IgD-negative memory B cell (primary cell): ENCODE measurements at regions not wholly inside any gene's neighbourhood (a gene's known extent, or its start where the extent isn't known, plus 50 kb on each side); places are given as distances from the start of the nearest gene placed in this dataset.
"Not testable (repeated sequence)": the region's sequence is repeated elsewhere in the genome, so short reads cannot be mapped to it uniquely, and the experiment has no call there.

Experiments used
- H3K27ac Mint-ChIP-seq, 3 donors: one replicate each; pipeline ENCODE4 v1.8.0; 2020 to 2022; ENCODE audit warnings: mild to moderate bottlenecking in 3 of 3, mixed read lengths in 3 of 3, moderate library complexity in 1 of 3
- H3K27me3 Mint-ChIP-seq: one replicate; pipeline ENCODE4 v1.8.0; 2021; ENCODE audit warnings: mixed read lengths
- H3K36me3 Mint-ChIP-seq: one replicate; pipeline ENCODE4 v1.8.0; 2020; ENCODE audit warnings: mild to moderate bottlenecking, mixed read lengths
- H3K4me1 Mint-ChIP-seq, 3 donors: one replicate each; pipeline ENCODE4 v1.8.0; 2020 to 2022; ENCODE audit warnings: mixed read lengths in 3 of 3, mild to moderate bottlenecking in 1 of 3
- H3K4me3 Mint-ChIP-seq, 4 donors: one replicate each; pipeline ENCODE4 v1.8.0; 2020 to 2022; ENCODE audit warnings: mild to moderate bottlenecking in 4 of 4, mixed read lengths in 4 of 4, moderate library complexity in 3 of 4
- H3K9me3 Mint-ChIP-seq, 3 donors: one replicate each; pipeline ENCODE4 v1.8.0; 2020 to 2021; ENCODE audit warnings: mixed read lengths in 3 of 3, mild to moderate bottlenecking in 1 of 3

DNA sequence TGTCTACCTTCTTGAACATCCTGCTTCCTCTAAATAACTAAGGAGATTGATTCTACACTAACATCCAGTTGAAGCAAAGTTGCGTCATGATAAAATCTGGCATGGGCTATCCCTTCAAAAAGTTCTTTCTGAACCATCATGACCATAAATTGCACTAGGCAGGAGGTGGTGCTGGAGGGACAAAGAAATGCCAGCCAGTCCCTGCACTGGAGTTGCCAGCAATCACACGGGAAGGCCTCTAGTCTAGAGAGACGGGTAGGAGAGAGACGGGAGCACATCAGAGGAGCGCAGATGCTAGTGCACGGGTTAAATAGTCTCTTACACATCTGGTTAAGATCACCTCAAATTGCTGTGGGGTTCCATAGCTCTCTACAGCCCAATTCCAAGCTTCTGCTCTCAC lies 111.2 kb upstream of the PLGLB2 start:
- not testable (repeated sequence) for H3K36me3 Mint-ChIP-seq, H3K27ac Mint-ChIP-seq, H3K27me3 Mint-ChIP-seq, H3K9me3 Mint-ChIP-seq, H3K4me1 Mint-ChIP-seq, H3K4me3 Mint-ChIP-seq

DNA sequence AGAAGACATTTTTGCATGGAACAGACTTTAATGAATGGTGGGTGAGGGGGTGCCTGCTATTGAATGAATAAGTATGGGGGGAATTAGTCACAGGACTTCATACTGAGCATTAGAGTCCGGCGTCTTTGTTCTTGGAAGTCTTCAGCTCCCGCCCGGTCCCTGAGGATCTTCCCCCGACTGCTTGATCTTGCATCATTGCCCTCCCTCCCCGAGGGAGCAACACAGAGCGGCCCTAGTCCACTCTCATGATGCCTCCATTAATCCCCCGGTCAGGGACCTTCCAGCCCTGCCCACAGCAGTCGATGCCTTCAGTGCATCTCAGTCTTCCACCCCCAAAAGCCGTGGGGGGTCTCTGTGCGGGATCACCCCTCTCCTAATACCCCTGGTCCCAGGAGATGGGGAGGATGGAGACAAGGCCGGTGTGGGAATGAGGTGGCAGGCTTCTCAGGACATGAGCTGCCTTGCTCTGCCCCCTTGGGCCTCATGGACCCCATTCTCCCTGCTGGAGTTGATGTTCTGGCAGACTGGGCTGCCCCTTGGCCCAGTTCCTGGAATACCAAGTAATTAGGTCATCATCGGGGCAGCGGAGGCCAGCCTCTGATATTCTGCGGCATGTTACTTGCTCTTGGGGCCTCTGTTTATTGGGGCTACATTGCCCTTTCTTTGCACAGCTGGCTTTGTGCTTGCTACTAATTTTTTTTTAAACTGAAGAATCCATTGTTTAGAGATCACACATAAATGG lies 110.5 kb upstream of the PLGLB2 start:
- not testable (repeated sequence) for H3K4me3 Mint-ChIP-seq, H3K27ac Mint-ChIP-seq, H3K36me3 Mint-ChIP-seq, H3K9me3 Mint-ChIP-seq, H3K4me1 Mint-ChIP-seq, H3K27me3 Mint-ChIP-seq

DNA sequence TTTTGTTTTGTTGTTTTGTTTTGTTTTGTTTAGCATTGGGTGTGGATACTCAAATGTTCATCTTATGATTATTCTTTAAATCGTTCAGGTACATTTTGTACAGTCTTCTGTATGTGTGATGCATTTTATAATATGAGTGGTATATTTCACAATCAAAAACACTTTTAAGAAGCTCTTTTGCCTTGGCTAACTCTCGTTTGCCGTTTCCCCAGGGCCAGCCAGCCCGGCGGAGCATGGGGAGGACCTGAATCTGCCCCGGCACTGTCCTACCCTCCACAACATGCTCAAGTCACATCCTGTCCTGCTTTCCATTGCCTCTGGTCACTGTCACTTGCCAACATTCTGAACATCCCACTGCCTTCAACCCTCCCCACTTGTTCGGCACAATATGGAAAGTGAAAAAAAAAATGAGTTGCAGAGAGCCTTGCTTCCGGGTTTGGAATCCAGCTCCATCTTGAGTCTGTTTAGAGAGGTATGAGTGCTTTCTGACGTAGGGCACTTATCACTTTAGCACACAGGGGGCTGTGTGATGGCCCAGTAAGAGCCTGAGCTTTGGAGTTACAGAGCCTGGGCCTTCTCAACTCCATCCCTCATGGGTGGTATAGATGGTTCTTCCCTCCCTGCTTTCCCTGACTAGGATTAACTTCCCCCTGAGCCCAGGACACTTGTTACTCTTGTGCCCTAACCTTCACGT lies 109.6 kb upstream of the PLGLB2 start:
- not testable (repeated sequence) for H3K4me3 Mint-ChIP-seq, H3K36me3 Mint-ChIP-seq, H3K4me1 Mint-ChIP-seq, H3K27ac Mint-ChIP-seq, H3K27me3 Mint-ChIP-seq, H3K9me3 Mint-ChIP-seq

- not testable (repeated sequence) for H3K9me3 Mint-ChIP-seq, H3K4me3 Mint-ChIP-seq, H3K4me1 Mint-ChIP-seq, H3K36me3 Mint-ChIP-seq, H3K27ac Mint-ChIP-seq, H3K27me3 Mint-ChIP-seq
These were observed 109.0 kb upstream of the PLGLB2 start for GRCh38 chr2:87638872-87639271.

DNA sequence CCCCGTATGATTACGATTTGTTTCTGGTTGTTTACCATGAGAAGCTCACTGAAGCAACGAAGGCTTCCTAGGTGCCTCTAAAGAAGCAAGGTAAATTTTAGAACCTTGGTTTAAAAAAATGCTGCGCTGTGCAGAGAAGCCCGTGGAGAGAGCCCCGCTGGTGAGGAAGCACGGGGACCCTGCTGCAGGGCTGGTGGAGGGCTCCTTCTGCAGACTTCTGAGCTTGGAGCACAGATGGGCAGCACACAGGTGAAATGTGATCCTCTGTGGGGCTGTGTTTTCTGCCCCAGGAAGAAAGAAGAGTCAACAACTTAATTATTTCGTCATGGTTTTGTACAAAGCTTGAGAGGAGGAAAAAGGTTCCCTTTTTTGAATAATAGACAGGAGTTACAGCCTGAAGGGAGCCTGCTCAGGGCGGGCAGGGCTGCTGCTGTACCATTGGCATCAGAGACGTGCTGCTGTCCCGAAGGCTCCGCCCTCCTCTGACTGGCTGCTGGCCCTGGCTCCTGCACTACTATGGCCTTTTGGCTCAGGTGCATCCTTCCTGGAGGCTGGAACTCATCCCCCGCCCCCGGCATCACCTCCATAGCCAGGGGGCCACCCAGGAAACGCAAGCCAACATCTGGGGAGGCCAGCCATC lies 108.0 kb upstream of the PLGLB2 start:
- H3K4me1 Mint-ChIP-seq, H3K9me3 Mint-ChIP-seq, H3K27me3 Mint-ChIP-seq, H3K4me3 Mint-ChIP-seq, H3K27ac Mint-ChIP-seq, H3K36me3 Mint-ChIP-seq: not testable (repeated sequence)

- not testable (repeated sequence) for H3K4me3 Mint-ChIP-seq, H3K4me1 Mint-ChIP-seq, H3K9me3 Mint-ChIP-seq, H3K27ac Mint-ChIP-seq, H3K36me3 Mint-ChIP-seq, H3K27me3 Mint-ChIP-seq
These were observed 106.8 kb upstream of the PLGLB2 start for GRCh38 chr2:87640961-87641563.

DNA sequence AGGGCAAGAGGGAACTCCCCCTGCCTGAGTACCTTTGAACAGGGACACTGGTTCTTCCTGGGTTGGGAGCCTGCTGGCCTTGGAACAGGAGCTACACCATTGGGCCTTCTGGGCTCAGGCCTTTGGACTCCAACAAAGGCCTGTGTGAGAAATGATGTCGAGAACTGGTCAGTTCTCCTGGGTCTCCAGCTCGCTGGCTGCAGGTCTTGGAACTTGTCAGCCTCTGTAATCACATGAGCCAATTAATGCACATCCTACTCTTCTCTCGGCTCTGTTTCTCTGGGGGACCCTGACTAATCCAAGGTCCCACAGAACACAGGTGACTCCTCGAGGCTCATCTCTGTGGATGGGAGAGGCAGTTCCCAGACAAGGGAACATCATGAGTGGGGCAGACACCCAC lies 104.7 kb upstream of the PLGLB2 start:
- not testable (repeated sequence) for H3K27ac Mint-ChIP-seq, H3K4me1 Mint-ChIP-seq, H3K36me3 Mint-ChIP-seq, H3K27me3 Mint-ChIP-seq, H3K4me3 Mint-ChIP-seq, H3K9me3 Mint-ChIP-seq

DNA sequence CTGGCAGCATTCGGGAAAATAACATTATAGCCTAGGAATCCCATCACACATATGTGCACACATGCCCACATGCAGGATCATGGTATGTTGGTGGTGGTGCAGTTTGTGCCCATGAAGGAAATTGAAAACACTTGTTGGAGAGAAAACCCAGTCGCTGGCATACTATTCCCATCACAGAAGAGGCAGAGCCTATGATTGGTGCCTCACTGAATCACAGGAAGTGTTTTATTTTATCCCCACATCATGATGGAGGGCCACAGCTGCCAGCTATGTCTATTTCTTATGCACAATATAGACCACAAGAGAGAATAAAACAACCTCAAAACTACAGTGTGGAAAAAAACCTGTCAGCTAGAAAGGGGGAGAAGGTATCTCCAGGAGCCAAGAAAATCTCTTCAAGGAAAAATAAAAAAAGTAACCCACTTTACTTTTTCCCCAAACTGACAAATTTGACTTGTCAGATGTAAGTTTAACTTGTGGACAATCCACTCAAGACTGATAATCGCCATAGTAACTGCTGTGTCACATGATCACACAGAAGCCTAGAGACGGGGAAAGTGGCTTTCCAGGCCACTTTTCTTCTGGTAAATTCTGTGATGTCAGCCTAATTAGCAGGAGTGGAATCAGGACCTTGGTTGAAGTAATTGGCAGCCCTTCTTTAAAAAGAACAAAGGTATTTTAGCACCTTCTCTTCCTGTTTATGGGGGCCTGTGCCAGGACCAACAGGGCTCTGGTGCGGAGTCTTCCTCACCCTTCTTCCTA lies 100.0 kb upstream of the PLGLB2 start:
- not testable (repeated sequence) for H3K9me3 Mint-ChIP-seq, H3K4me1 Mint-ChIP-seq, H3K27me3 Mint-ChIP-seq, H3K27ac Mint-ChIP-seq, H3K36me3 Mint-ChIP-seq, H3K4me3 Mint-ChIP-seq

- not testable (repeated sequence) for H3K27me3 Mint-ChIP-seq, H3K9me3 Mint-ChIP-seq, H3K27ac Mint-ChIP-seq, H3K4me3 Mint-ChIP-seq, H3K4me1 Mint-ChIP-seq, H3K36me3 Mint-ChIP-seq
These were observed 99.1 kb upstream of the PLGLB2 start for GRCh38 chr2:87648815-87649214.

DNA sequence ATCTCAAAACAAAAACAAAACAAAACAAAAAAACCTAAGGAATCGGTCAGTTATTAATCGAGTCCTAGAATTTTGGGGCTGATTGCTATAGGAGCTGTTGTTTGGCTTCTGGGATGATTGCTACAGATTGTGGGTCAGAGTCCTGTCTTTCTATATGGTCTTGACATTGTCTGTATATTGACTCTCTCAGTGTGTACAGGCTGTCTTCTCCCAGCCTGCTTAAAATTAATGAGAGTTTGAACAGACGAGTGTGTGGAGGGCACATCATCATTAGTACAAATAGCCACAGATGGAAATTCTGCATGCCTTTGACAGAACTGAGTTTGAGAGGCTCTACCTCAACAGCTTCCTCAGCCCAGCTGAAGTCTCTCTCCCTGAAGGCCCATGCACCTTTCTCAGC lies 98.0 kb upstream of the PLGLB2 start:
- not testable (repeated sequence) for H3K9me3 Mint-ChIP-seq, H3K4me3 Mint-ChIP-seq, H3K27me3 Mint-ChIP-seq, H3K4me1 Mint-ChIP-seq, H3K27ac Mint-ChIP-seq, H3K36me3 Mint-ChIP-seq

DNA sequence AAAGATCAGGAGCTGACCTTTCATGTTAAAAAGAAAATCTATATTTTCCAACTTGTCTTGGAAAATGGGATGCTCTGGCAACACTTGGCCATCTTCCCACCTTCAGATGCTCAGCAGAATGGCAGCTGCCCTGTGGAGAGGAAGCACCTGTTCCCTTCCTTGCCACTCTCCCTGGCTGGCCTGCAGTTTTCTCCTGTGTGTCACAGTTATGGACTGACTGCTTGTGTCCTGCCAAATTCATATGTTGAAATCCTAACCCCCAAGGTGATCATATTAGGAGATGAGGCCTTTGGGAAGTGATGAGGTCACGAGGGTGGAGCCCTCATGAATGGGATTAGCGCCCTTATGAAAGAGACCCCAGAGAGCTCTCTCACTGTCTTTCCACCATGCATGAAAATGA lies 97.0 kb upstream of the PLGLB2 start:
- not testable (repeated sequence) for H3K4me3 Mint-ChIP-seq, H3K4me1 Mint-ChIP-seq, H3K9me3 Mint-ChIP-seq, H3K27me3 Mint-ChIP-seq, H3K27ac Mint-ChIP-seq, H3K36me3 Mint-ChIP-seq

DNA sequence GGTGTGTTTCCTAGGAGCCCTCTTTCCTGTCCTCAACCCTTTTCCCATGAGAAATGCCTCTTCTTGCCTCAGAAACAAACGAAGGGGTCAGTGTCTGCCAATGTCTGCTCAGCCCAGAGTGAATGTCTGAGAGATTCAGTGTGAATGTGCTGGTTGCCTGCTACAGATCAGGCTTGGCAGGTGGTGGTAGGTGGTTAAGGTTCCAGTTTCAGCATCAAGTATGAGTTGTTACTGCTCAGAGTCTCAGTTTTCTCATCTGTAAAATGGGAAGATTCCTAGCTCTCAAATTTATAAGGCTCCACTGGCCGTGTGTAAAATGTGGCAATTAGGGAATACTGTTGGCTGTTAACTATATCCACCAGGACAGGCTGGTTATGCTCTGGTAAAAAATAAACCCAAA lies 96.3 kb upstream of the PLGLB2 start:
- not testable (repeated sequence) for H3K27me3 Mint-ChIP-seq, H3K27ac Mint-ChIP-seq, H3K4me1 Mint-ChIP-seq, H3K9me3 Mint-ChIP-seq, H3K36me3 Mint-ChIP-seq, H3K4me3 Mint-ChIP-seq

DNA sequence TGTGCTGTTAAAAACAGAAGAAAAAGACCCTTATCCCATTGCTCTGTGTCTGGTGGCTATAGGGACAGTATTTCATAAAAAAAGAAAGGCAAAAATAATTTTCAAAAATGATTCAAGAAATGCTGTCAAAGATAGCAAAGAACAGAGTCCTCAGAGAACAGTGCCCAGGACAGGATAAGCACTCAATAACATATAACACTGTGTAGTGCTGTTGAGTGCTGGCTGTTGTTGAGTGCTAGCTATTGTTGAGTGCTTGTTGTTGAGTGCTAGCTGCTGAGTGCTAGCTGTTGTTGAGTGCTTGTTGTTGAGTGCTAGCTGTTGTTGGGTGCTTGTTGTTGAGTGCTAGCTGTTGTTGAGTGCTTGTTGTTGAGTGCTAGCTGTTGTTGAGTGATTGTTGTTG lies 94.5 kb upstream of the PLGLB2 start:
- H3K36me3 Mint-ChIP-seq, H3K9me3 Mint-ChIP-seq, H3K4me3 Mint-ChIP-seq, H3K27me3 Mint-ChIP-seq, H3K4me1 Mint-ChIP-seq, H3K27ac Mint-ChIP-seq: not testable (repeated sequence)

DNA sequence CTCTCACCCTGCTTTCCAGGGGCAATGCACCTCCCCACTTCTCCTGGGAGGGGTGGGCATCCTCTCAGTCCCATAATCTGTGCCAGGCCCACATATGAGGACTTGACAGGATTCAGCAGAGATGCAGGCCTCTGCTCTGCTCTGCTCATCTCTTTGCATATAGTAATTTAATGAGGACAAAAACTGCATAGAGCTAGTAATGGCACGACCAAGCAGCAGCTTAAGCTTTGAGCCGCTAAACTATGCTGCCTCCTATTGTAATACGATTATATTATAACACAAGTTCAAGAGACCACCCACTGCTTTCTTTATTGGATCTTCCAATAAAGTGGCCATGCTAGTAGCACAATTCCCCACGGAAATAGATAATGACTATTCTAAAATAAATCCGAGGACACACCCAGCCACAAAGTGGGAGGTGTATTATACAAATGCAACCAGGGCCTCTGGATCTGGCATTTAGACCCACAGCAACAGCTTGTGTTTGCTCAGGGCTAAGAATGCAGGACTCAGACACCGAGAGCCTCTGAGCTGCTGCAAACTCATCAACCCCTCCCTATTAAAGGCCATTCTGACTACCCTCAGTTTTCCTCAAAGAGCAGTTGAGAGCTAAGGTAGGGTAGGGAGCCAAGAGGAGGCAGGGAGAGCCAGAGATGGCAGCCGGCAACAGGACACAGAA lies 93.6 kb upstream of the PLGLB2 start:
- H3K4me3 Mint-ChIP-seq, H3K9me3 Mint-ChIP-seq, H3K27me3 Mint-ChIP-seq, H3K27ac Mint-ChIP-seq, H3K36me3 Mint-ChIP-seq, H3K4me1 Mint-ChIP-seq: not testable (repeated sequence)

DNA sequence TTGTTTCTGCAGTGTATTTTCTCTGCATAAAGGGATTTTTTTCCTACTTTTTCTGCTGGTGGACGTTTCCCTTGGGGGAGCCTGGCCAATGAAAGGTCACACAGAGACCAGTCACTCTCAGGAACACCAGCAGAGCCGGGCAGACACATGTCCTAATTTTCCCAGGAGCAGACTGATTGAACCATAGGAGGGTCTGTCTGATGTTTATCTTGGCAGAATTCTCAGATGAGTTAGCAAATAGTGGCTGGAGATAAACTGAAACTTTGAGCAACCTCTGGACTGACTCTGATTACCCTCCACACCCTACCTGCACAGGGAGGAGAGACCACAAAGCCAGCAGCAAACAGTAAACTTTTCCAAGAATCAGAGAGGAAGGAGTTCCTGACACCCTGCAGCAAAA lies 90.0 kb upstream of the PLGLB2 start:
- not testable (repeated sequence) for H3K36me3 Mint-ChIP-seq, H3K4me3 Mint-ChIP-seq, H3K27ac Mint-ChIP-seq, H3K4me1 Mint-ChIP-seq, H3K9me3 Mint-ChIP-seq, H3K27me3 Mint-ChIP-seq
